DMS153 treated with DMSO at 0.1 percent for 48 hours (cell line): ENCODE measurements at regions not wholly inside any gene's neighbourhood (a gene's known extent, or its start where the extent isn't known, plus 50 kb on each side); places are given as distances from the start of the nearest gene placed in this dataset.

Source experiments
- DNase-seq: peaks from one replicate; lab custom pipeline; 2025; ENCODE audit not compliant: unreplicated experiment; lab: John Stamatoyannopoulos, UW

DNA sequence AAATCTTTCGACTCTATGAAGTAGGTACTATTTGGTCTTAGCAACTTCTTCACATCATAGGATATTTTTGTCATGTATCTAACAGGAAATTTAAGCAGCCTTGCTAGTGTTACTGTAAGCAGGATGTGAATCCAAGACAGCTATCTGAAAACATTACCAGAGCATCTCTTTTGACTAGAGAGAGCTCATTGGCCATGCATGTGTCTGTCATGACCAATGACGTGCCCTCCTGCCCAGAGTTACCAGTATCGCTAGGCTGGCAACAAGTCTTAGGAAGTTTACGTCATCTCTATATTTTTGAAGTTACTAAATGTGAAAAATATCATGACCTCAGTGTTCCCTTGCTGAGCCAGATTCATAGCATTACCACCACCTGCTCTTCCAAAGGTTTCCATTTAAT is 130.9 kb upstream of the TP63 start:
- no peak for DNase-seq

DNA sequence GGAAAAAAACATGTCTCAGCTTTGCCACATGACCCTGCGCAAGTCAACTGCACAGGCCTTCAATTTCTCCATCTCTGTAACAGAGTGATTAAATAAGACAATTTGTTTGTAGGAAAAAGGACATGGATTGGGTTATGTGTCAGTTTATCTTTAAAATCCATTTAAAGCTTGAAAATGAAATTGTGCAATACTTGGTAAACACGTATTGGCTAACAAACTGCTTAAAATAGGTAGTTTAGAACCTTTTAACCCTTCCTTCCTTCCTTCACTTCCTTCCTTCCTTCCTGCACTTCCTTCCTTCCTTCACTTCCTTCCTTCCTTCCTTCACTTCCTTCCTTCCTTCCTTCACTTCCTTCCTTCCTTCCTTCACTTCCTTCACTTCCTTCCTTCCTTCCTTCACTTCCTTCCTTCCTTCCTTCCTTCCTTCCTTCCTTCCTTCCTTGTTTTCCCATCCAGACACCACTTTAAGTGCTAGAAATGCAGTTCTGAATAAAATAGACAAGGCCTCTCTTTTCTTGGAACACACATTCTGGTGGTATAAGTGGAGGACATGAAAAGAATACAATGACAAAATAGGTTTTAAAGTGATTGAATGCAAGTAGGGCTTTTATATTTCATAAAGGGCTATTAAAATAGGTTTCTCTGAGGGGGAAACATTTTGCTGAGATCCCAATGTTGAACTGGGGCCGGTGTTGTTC is 130.2 kb upstream of the TP63 start:
- DNase-seq = no peak

DNA sequence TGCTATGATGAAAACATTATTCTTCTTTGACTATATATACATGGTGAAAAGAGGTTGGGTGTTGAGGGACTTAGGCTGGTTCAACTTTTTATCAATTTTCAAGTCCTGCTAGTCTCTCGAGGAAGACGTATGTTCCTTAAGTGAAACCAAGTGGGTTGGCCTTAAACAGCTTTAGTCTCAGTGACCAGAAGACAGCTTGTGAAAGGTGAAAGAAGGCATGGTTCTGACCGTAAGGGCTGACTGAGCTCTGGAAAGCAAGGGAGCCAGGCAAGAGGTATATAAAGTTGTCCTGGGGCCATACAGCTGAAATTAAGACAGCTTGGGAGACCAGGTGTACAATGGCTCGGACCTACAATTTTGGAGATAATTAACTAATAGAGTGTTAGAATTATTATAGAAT is 128.9 kb upstream of the TP63 start:
- no peak for DNase-seq

- DNase-seq = no peak
Observed at GRCh38 chr3:189502676-189503257, 128.4 kb upstream of the TP63 start.

GRCh38 chr3:189507856-189508255 is 123.3 kb upstream of the TP63 start:
- no peak for DNase-seq

GRCh38 chr3:189508784-189509501 is 122.2 kb upstream of the TP63 start:
- DNase-seq = no peak

DNA sequence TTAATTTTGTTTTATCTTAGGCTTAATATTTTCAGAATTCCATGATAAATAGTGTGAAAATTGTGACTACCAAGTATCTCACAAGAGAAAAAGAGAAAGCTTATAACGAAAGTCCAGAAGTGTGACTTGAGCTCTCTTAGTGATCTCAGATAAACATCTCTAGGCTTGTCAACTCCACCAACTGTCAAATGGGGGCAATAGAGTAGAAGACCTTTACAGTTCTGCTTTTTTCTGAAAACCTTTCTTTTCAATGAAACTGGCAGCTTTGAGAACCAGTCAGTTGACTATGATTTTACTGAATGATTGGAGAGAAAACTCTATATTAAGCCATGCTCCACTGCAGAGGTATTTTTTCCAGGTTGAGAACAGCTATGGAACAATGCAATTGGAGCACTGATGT is 119.2 kb upstream of the TP63 start:
- no peak for DNase-seq

- no peak for DNase-seq
Observed at GRCh38 chr3:189512821-189513220, 118.4 kb upstream of the TP63 start.

DNA sequence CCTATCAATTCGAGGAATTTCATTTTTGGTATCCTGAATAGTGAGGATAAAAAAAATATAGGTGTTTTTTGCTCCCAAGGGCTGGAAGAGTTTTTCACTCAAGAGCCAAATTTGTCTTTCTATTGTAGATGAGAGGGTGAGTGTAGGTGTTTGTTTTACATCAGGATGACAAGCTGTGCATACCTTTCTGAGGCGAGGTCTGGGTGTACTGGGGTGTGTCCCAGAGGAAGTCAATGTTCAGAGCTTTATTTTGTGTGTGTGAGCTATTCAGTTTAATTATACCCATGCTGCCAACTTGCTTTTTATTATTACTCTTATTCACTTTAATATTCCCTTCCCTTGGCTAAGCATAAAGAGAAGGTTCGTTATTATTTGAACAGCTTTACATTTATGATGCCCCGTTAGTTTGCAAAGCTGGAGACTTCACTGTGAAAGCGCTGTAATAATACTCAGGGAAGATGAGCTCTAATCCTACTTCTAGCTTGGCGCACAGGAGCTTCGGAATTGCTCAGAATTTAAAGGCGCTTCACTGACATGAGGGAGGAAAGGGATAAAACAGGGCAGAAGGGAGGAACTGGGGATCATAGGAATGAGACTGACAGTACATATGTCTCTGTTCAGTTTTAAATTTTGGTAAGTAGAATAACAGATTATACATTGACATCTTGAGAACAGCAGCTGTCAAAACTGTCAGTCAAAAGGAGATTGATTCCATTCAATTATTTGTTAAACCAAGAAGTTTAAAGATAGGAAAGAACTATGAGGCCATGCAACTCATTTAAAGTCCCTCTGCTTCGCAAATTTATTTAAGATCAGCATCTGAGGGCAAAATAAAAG is 117.7 kb upstream of the TP63 start:
- no peak for DNase-seq

DNA sequence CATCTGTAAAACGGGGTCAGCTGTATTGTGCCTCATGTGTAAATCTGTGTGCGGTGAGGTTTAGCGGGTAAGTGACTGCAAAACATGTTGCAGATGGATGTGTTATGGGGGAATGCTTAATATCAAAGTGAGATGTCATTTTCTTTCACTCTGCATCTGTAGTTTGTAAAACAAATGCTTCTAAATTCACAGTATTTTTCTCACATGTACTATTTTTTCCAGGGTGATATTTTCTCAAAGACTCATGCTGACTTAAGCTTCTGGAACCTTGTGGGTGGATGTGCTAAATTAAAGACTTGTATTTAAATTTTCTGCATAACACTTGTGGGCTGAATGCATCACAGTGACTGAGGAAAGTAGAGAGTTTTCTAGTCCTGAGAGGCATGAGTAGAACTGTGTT is 115.2 kb upstream of the TP63 start:
- no peak for DNase-seq

DNA sequence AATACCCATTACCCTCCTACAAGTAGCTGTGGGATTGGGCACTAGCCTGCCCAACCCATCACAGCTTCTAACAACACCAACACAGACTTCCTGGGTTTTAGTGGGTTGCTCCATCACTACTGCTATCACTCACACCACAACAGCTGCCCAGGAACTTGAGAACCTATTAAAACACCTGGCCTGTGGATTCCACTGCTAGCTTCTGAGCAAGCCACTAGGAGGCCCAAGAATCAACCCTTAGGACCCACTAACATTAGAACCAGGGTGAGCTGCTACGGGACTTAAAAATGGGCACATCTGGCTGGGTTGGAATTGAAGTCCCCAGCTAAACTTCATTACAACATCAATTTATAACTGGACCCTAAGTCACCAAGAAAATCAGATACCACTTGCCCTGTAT is 113.2 kb upstream of the TP63 start:
- DNase-seq = no peak

- no peak for DNase-seq
Observed at GRCh38 chr3:189519458-189519857, 111.7 kb upstream of the TP63 start.

- no peak for DNase-seq
Observed at GRCh38 chr3:189529468-189529867, 101.7 kb upstream of the TP63 start.

DNA sequence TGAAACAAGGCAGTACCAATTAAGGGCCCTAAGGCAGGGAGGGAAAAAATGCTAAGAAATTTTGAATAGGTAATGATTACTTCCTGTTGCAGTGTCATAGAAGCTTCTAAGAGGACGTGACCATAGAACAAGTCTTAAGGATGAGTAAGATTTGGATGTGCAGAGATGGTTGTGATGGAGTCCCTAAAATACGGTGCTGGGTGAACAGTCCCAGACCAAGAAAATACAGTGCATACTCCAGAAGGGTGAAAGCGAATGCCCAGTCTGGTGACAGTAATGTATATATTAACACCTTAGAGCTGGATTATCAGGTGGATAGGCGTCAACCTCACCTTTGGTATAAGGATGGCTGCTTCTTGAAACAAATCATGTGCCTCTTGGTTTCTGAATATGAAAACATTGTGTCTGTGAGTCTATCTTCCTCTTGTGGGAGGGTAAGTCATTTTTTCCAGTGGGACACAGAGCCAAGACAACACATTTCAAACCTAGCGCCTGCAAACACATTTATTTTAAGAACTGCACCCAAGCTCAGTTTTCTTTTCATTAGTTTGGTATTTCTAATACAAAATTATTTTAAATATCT is 101.2 kb upstream of the TP63 start:
- no peak for DNase-seq

- no peak for DNase-seq
Observed at GRCh38 chr3:189530822-189531221, 100.4 kb upstream of the TP63 start.

DNA sequence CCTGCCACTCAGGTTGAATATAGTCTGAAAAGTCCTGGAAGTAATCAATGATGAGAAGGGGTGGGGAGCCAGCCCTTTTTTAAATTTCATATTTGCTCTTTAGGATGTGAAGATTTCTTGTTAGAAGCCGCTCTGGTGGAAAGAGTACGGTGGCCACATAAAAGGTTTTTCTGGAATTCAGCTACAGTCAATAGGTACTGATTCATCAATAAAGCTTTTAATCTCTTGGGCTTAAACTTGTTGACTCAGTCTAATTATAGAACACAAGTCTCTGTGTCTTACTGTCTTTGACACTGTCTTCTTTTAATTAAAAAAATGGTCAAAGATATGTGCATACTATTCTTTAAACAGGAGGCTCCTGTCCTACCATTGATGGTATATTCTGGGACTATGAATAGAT is 99.9 kb upstream of the TP63 start:
- DNase-seq = no peak

- no peak for DNase-seq
Observed at GRCh38 chr3:189534531-189534930, 96.7 kb upstream of the TP63 start.

DNA sequence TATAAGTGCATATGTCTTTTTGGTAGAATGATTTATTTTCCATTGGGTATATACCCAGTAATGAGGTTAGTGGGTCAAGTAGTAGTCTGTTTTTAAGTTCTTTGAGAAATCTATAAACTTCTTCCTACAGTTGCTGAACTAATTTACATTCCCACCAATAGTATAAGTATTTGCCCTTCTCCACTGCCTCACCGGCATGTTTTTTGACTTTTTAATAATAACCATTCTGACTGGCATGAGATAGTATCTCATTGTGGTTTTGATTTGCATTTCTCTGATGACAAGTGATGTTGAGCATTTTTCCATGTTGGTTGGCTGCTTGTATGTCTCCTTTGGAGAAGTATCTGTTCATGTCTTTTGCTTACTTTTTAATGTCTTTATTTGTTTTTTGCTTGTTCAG is 94.1 kb upstream of the TP63 start:
- DNase-seq = no peak

GRCh38 chr3:189547448-189547847 is 83.7 kb upstream of the TP63 start:
- DNase-seq = no peak

DNA sequence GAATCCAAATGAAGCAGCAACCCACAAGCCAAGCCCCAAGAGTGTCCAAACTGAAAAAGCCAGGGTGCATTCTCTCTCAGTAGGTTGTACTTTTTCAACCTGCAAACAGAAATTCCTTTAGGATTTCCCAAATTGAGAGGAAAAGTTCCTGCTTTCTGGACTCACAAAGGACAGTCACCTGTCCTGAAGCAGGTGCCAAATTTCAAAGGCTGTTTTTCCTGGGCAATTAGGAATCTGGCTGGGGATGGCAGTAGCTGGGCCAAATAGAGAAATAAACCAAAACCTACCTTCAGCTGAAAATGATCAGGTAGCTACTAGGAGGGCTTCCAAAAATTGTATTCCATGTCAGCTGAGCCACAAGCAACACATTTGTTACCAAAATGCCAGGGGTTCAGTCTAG is 83.1 kb upstream of the TP63 start:
- no peak for DNase-seq

DNA sequence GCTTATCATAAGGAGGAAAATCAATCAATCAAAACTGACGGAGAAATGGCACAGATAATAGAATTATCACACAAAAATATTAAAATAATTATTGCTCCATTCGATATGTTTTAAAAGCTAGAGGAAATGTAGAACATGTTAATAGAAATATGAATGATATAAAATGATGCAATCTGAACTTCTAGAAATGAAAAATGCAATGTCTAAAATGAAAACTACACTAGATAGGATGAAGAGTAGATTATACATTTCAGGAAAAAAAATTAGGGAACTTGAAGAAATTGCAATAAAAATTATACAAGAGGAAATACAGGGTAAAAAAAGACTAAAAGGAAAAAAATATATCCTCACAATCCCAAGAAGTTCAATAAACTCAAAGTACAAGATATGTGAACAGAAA is 80.2 kb upstream of the TP63 start:
- no peak for DNase-seq
